PFSK-1 (cell line): ENCODE measurements at regions not wholly inside any gene's neighbourhood (a gene's known extent, or its start where the extent isn't known, plus 50 kb on each side); places are given as distances from the start of the nearest gene placed in this dataset.

Experiments used
- FOXP2 ChIP-seq: optimal IDR thresholded peaks from 2 replicates; pipeline ENCODE3; 2011; ENCODE audit warnings: borderline replicate concordance, control low read depth, inconsistent platforms; ENCODE audit not compliant: insufficient read depth; ENCODE audit errors: extremely low read length, extremely low read depth
- POLR2AphosphoS5 ChIP-seq: IDR thresholded peaks from 2 replicates; pipeline ENCODE4 v1.6.1; 2012; ENCODE audit warnings: low read depth, mild to moderate bottlenecking, control low read depth, low read length, moderate library complexity
- REST ChIP-seq, 2 experiments: IDR thresholded peaks; 2 replicates each; pipeline versions ENCODE4 v1.6.1 to v1.8.0; 2011 to 2012; ENCODE audit warnings: low read depth in 2 of 2, low read length in 2 of 2, control low read depth in 1 of 2, inconsistent platforms in 1 of 2, mild to moderate bottlenecking in 1 of 2, moderate library complexity in 1 of 2; ENCODE audit not compliant: insufficient read depth in 1 of 2
- SIN3A ChIP-seq: IDR thresholded peaks from 2 replicates; pipeline ENCODE4 v1.6.1; 2012; ENCODE audit warnings: mild to moderate bottlenecking, low read length, moderate library complexity, borderline replicate concordance; ENCODE audit not compliant: insufficient read depth
- TAF1 ChIP-seq: IDR thresholded peaks from 2 replicates; pipeline ENCODE4 v1.6.1; 2012; ENCODE audit warnings: low read length, control low read depth, borderline replicate concordance; ENCODE audit not compliant: insufficient read depth

DNA sequence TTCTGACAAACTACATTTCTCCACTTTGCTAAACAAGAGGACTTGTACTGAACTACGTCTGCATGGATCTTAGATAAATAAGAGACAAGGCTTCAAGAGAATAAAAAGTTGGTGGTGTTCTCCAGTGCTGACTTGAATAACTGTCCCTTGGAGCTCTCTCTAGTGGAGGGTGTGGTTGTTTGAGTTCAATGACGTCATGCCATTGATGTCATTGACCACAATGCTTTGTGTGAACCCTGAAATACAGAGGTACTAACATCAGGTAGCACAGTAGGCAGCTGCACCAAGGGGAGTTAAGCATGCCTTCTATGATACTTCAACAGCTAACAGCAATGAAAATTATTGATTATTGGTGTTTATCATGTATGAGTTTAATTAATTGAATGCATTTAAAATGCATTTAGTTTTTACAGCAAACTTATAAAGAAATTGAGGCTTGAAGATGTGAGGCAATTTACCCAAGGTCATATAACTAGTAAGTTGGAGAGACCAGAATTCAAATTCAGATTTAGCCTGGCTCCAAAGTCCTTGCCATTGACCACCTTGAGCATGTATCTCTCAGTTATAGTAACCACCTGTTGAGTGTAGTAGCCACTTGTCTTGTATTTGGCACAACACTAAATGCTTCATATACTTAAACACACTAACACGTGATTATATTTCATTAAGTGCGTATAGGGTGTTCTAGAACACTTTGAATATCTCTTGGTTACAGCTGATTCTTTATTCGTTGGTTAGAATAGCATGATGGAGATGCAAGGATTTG lies 126.0 kb upstream of the ANKRD28 start:
- no peak for TF ChIP-seq POLR2AphosphoS5
- no peak for TF ChIP-seq REST (IDR thresholded peaks at IDR 0.05; ENCODE audit: insufficient read depth in 1 of 2, low read depth in 2 of 2, low read length in 2 of 2)
- no peak for TF ChIP-seq FOXP2
- no peak for TF ChIP-seq TAF1
- no peak for TF ChIP-seq SIN3A
